ENCODE measurements at regions not wholly inside any gene's neighbourhood (a gene's known extent, or its start where the extent isn't known, plus 50 kb on each side); places are given as distances from the start of the nearest gene placed in this dataset.

DNA sequence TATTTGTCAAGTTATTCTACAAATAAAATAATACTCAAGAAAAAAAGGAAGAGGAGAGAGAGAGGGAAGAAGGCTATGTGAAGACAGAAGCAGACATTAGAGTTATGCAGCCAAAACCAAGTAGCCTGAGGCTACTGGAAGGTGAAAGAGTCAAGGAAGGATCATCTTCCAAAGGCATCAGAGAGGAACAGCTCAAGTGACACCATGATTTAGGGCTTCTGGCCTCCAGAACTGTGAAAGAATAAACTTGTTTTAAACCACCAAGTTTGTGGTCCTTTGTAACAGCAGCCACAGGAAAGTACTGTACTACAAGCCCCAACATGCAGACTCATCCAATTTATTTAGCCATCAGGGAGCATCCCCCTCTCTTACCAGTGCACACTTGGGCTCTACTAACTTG is 788.5 kb upstream of the LRRTM1 start:
- Histone ChIP-seq H3K4me2 (ENCODE audit: low read length) (no peak overlapping the region), H3K27ac (ENCODE audit: low read depth, low read length) (no peak overlapping the region), H3F3A (ENCODE audit: control insufficient read depth, insufficient read depth) (no peaks in the 10 kb centered on the region), H3K36me3 (ENCODE audit: control insufficient read depth, low read length) (no peaks in the 10 kb centered on the region), H3K4me1 (ENCODE audit: control insufficient read depth, low read length) (no peaks in the 10 kb centered on the region), H3K27me3 (ENCODE audit: control insufficient read depth, low read length) (no peaks in the 10 kb centered on the region), H3K4me3 (ENCODE audit: low read length) (no peak overlapping the region), H3K79me2 (ENCODE audit: control insufficient read depth, low read length) (no peaks in the 10 kb centered on the region), H3K9me2 (replicated peaks; ENCODE audit: control insufficient read depth, low read length) (no peaks in the 10 kb centered on the region), H4K20me1 (ENCODE audit: control insufficient read depth, insufficient read depth, low read depth, low read length) (no peaks in the 10 kb centered on the region), H3K9me3 (ENCODE audit: control insufficient read depth, insufficient read depth, low read length) (no peaks in the 10 kb centered on the region)
- TF ChIP-seq, protein P1, sequence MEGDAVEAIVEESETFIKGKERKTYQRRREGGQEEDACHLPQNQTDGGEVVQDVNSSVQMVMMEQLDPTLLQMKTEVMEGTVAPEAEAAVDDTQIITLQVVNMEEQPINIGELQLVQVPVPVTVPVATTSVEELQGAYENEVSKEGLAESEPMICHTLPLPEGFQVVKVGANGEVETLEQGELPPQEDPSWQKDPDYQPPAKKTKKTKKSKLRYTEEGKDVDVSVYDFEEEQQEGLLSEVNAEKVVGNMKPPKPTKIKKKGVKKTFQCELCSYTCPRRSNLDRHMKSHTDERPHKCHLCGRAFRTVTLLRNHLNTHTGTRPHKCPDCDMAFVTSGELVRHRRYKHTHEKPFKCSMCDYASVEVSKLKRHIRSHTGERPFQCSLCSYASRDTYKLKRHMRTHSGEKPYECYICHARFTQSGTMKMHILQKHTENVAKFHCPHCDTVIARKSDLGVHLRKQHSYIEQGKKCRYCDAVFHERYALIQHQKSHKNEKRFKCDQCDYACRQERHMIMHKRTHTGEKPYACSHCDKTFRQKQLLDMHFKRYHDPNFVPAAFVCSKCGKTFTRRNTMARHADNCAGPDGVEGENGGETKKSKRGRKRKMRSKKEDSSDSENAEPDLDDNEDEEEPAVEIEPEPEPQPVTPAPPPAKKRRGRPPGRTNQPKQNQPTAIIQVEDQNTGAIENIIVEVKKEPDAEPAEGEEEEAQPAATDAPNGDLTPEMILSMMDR (IDR thresholded peaks at IDR 0.05; ENCODE audit: low read depth, low read length, poor library complexity, severe bottlenecking), result no peak
- TF ChIP-seq EZH2phosphoT487 (IDR thresholded peaks at IDR 0.05; ENCODE audit: borderline replicate concordance, low read length), result no peak

DNA sequence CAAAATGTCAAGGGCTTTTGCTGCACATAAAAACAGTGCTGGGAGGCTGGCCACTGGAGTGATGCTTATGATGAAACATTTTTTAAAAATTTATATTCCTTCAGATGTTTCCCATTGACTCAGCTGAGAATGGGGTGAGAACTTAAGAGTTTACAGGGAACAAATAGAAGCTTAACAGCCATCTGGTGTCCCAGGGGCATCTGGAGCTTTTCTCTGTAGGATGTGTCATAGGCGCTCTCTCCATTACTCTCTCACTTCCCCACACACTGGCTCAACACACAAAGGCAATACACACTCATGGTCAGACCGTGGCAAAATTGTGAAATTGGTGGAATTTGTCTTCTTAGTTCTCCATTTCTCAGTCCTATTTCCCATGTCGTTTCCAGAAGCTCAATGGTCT is 783.1 kb upstream of the LRRTM1 start:
- no peaks in the 10 kb centered on the region for H3K9me3 ChIP-seq (ENCODE audit: control insufficient read depth, insufficient read depth, low read length)
- TF ChIP-seq EZH2phosphoT487 (IDR thresholded peaks at IDR 0.05; ENCODE audit: borderline replicate concordance, low read length), result no peak
- TF ChIP-seq, protein P1 (IDR thresholded peaks at IDR 0.05; ENCODE audit: low read depth, low read length, poor library complexity, severe bottlenecking), result no peak
- no peaks in the 10 kb centered on the region for H3K27me3 ChIP-seq (ENCODE audit: control insufficient read depth, low read length)
- no peak overlapping the region for H3K4me2 ChIP-seq (ENCODE audit: low read length)
- H3K27ac ChIP-seq (ENCODE audit: low read depth, low read length), result no peak overlapping the region
- H3K79me2 ChIP-seq (ENCODE audit: control insufficient read depth, low read length), result no peaks in the 10 kb centered on the region
- H3K4me3 ChIP-seq (ENCODE audit: low read length), result no peak overlapping the region
- no peaks in the 10 kb centered on the region for H3F3A ChIP-seq (ENCODE audit: control insufficient read depth, insufficient read depth)
- H3K36me3 ChIP-seq (ENCODE audit: control insufficient read depth, low read length), result no peaks in the 10 kb centered on the region
- H3K9me2 ChIP-seq (replicated peaks; ENCODE audit: control insufficient read depth, low read length), result no peaks in the 10 kb centered on the region
- no peaks in the 10 kb centered on the region for H3K4me1 ChIP-seq (ENCODE audit: control insufficient read depth, low read length)
- no peaks in the 10 kb centered on the region for H4K20me1 ChIP-seq (ENCODE audit: control insufficient read depth, insufficient read depth, low read depth, low read length)

DNA sequence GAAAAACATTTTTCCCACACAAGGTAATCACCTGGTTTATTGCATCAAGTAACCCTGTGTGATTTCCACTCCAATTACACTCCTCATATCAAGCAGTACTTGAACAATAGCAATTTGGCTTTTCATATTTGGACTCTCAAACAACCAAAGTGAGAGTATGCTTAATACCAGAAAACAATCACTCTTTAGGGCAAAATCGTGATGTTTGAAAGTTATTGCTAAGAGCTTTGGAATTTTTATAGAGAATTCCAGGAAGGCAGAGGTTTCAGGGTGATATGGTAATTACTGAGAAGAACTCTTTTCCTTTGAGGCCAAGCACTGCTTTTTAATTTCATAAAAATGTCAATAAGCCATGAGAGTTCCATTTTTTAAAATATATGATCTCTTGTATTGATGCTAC is 779.5 kb upstream of the LRRTM1 start:
- no peaks in the 10 kb centered on the region for H3K27me3 ChIP-seq (ENCODE audit: control insufficient read depth, low read length)
- H3K79me2 ChIP-seq (ENCODE audit: control insufficient read depth, low read length), result no peaks in the 10 kb centered on the region
- no peaks in the 10 kb centered on the region for H3K9me3 ChIP-seq (ENCODE audit: control insufficient read depth, insufficient read depth, low read length)
- H3K4me3 ChIP-seq (ENCODE audit: low read length), result no peak overlapping the region
- H4K20me1 ChIP-seq (ENCODE audit: control insufficient read depth, insufficient read depth, low read depth, low read length), result no peaks in the 10 kb centered on the region
- no peak overlapping the region for H3K27ac ChIP-seq (ENCODE audit: low read depth, low read length)
- TF ChIP-seq, protein P1 (IDR thresholded peaks at IDR 0.05; ENCODE audit: low read depth, low read length, poor library complexity, severe bottlenecking), result no peak
- no peaks in the 10 kb centered on the region for H3K9me2 ChIP-seq (replicated peaks; ENCODE audit: control insufficient read depth, low read length)
- H3K36me3 ChIP-seq (ENCODE audit: control insufficient read depth, low read length), result no peaks in the 10 kb centered on the region
- H3K4me2 ChIP-seq (ENCODE audit: low read length), result no peak overlapping the region
- no peaks in the 10 kb centered on the region for H3F3A ChIP-seq (ENCODE audit: control insufficient read depth, insufficient read depth)
- no peaks in the 10 kb centered on the region for H3K4me1 ChIP-seq (ENCODE audit: control insufficient read depth, low read length)

DNA sequence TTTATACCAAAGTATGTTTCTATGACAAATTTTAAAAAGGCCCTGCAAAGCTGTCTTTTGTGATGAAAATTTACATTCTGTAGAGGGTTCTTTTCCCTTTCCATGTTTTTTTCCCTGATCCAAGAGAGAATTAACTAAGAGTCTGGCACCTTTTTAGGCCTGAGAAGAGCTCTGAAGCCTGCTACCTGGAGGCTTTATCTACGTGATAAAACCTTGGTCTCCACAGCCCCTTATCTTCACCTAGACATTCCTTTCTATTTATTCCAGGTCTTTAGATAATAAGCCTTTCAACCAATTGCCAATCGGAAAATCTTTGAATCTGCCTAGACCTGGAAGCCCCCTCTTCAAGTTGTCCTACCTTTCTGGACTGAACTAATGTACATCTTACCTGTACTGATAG is 774.1 kb upstream of the LRRTM1 start:
- Histone ChIP-seq H3K4me3 (ENCODE audit: low read length) (no peak overlapping the region), H3K79me2 (ENCODE audit: control insufficient read depth, low read length) (no peaks in the 10 kb centered on the region), H3K36me3 (ENCODE audit: control insufficient read depth, low read length) (no peaks in the 10 kb centered on the region), H3K4me2 (ENCODE audit: low read length) (no peak overlapping the region), H4K20me1 (ENCODE audit: control insufficient read depth, insufficient read depth, low read depth, low read length) (no peaks in the 10 kb centered on the region), H3K27me3 (ENCODE audit: control insufficient read depth, low read length) (no peaks in the 10 kb centered on the region), H3K9me2 (replicated peaks; ENCODE audit: control insufficient read depth, low read length) (no peaks in the 10 kb centered on the region), H3K4me1 (ENCODE audit: control insufficient read depth, low read length) (no peaks in the 10 kb centered on the region), H3K9me3 (ENCODE audit: control insufficient read depth, insufficient read depth, low read length) (no peaks in the 10 kb centered on the region), H3F3A (ENCODE audit: control insufficient read depth, insufficient read depth) (no peaks in the 10 kb centered on the region), H3K27ac (ENCODE audit: low read depth, low read length) (no peak overlapping the region)
- no peak for TF ChIP-seq EZH2phosphoT487 (IDR thresholded peaks at IDR 0.05; ENCODE audit: borderline replicate concordance, low read length)
- TF ChIP-seq, protein P1 (IDR thresholded peaks at IDR 0.05; ENCODE audit: low read depth, low read length, poor library complexity, severe bottlenecking), result no peak

All from DOHH2 (cell line).